ENCODE measurements at regions not wholly inside any gene's neighbourhood (a gene's known extent, or its start where the extent isn't known, plus 50 kb on each side); places are given as distances from the start of the nearest gene placed in this dataset.

GRCh38 chr1:82284213-82284612 is 483.5 kb downstream of the ADGRL2 start:
- H3K4me3 ChIP-seq (ENCODE audit: low read depth, low read length) = no peak overlapping the region
- TF ChIP-seq, protein P1, sequence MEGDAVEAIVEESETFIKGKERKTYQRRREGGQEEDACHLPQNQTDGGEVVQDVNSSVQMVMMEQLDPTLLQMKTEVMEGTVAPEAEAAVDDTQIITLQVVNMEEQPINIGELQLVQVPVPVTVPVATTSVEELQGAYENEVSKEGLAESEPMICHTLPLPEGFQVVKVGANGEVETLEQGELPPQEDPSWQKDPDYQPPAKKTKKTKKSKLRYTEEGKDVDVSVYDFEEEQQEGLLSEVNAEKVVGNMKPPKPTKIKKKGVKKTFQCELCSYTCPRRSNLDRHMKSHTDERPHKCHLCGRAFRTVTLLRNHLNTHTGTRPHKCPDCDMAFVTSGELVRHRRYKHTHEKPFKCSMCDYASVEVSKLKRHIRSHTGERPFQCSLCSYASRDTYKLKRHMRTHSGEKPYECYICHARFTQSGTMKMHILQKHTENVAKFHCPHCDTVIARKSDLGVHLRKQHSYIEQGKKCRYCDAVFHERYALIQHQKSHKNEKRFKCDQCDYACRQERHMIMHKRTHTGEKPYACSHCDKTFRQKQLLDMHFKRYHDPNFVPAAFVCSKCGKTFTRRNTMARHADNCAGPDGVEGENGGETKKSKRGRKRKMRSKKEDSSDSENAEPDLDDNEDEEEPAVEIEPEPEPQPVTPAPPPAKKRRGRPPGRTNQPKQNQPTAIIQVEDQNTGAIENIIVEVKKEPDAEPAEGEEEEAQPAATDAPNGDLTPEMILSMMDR (IDR thresholded peaks at IDR 0.05; ENCODE audit: low read depth, low read length, missing control alignments) = no peak
- no peak for DNase-seq (ENCODE audit: low read depth)

GRCh38 chr1:82279241-82279640 is 478.5 kb downstream of the ADGRL2 start:
- H3K4me3 ChIP-seq (ENCODE audit: low read depth, low read length) = no peak overlapping the region
- TF ChIP-seq, protein P1 (IDR thresholded peaks at IDR 0.05; ENCODE audit: low read depth, low read length, missing control alignments) = no peak
- no peak for DNase-seq (ENCODE audit: low read depth)

- no peak overlapping the region for H3K4me3 ChIP-seq (ENCODE audit: low read depth, low read length)
- TF ChIP-seq, protein P1 (IDR thresholded peaks at IDR 0.05; ENCODE audit: low read depth, low read length, missing control alignments) = no peak
- no peak for DNase-seq (ENCODE audit: low read depth)
These were observed 473.1 kb downstream of the ADGRL2 start for GRCh38 chr1:82273816-82274215.

GRCh38 chr1:82269431-82269830 is 468.7 kb downstream of the ADGRL2 start:
- H3K4me3 ChIP-seq (ENCODE audit: low read depth, low read length) = no peak overlapping the region
- no peak for DNase-seq (ENCODE audit: low read depth)
- TF ChIP-seq, protein P1 (IDR thresholded peaks at IDR 0.05; ENCODE audit: low read depth, low read length, missing control alignments) = no peak

DNA sequence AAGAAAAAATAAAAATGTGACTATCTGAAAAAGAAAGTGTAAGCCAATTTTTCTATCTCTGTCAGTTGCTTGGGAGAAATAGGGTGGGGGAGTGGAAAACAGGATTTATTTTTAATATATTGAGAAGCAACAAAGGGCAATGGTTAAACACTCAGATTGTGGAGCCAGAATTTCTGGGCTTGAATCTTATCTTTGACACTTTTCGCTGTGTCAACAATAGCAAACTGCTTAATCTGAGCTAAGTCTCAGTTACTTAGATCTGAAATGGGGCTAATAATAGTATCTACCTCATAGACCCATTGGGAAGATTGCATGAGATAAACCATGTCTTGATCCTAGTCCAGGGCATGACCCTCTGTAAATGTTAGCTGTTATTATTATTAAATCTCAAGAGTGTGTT is 468.1 kb downstream of the ADGRL2 start:
- TF ChIP-seq, protein P1 (IDR thresholded peaks at IDR 0.05; ENCODE audit: low read depth, low read length, missing control alignments) = no peak
- no peak overlapping the region for H3K4me3 ChIP-seq (ENCODE audit: low read depth, low read length)
- DNase-seq (ENCODE audit: low read depth) = no peak

GRCh38 chr1:82266351-82266750 is 465.6 kb downstream of the ADGRL2 start:
- H3K4me3 ChIP-seq (ENCODE audit: low read depth, low read length) = no peak overlapping the region
- no peak for DNase-seq (ENCODE audit: low read depth)
- TF ChIP-seq, protein P1 (IDR thresholded peaks at IDR 0.05; ENCODE audit: low read depth, low read length, missing control alignments) = no peak

DNA sequence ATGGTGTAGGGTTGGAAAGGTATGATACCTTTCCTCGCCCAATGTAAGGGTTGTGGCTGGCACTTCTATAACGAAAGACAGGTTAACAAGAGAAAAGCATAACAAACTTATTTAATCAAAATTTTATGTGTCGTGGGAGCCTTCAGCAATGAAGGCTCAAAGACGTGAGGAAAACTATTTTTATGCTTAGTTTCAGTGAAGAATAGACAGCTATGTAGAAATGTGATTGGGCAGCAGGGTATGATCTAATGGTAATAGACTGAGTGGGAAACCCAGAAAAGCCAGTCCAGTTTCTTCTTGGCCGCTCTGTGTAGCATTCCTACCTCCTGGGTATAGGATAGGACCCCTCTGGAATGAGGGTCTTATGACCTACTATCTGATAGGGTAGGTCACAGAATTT is 464.7 kb downstream of the ADGRL2 start:
- no peak overlapping the region for H3K4me3 ChIP-seq (ENCODE audit: low read depth, low read length)
- TF ChIP-seq, protein P1 (IDR thresholded peaks at IDR 0.05; ENCODE audit: low read depth, low read length, missing control alignments) = no peak
- no peak for DNase-seq (ENCODE audit: low read depth)

Measured in GM12864 (cell line).